HG02763 (cell line): ENCODE measurements at regions not wholly inside any gene's neighbourhood (a gene's known extent, or its start where the extent isn't known, plus 50 kb on each side); places are given as distances from the start of the nearest gene placed in this dataset.
"Not testable (repeated sequence)": the region's sequence is repeated elsewhere in the genome, so short reads cannot be mapped to it uniquely, and the experiment has no call there.

Experiments used
- ATAC-seq: cut with Tn5 transposase; IDR thresholded peaks from one replicate; pipeline ENCODE4 v1.9.1; 2021; ENCODE audit warnings: mild to moderate bottlenecking, moderate library complexity; ENCODE audit not compliant: unreplicated experiment

DNA sequence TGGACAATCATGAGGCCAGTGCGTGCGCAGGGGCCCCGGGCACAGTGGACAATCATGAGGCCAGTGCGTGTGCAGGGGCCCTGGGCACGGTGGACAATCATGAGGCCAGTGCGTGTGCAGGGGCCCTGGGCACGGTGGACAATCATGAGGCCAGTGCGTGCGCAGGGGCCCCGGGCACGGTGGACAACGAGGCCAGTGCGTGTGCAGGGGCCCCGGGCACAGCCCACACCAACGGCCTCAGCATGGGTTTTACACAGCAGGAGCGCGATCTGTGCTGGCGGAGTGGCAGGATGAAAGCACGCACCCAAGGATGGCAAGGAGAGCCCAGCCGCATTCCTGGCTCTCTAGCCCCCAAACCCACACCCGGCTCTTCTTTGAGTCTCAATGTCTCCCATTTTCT, 78.8 kb downstream of the RFLNA start:
- ATAC-seq: not testable (repeated sequence)

DNA sequence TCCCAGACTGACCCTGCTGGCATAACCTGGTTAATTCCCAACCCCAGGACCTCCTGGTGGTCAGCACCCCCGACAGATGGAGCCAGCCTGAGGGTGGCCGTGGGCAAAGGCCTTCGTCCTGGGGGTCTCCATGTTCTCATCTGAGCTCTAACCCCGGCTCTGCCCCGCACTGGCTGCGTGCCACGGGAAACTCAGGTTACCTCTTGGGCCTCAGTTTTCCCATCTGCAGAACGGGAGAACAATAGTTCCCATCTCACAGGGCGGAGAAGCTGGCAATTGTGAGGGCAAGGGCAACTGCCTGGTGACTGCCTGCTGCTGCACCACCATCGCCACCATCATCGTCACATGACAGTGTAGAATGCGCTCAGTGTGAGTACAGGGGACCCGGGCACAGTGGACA, 77.9 kb downstream of the RFLNA start:
- ATAC-seq: no peak

DNA sequence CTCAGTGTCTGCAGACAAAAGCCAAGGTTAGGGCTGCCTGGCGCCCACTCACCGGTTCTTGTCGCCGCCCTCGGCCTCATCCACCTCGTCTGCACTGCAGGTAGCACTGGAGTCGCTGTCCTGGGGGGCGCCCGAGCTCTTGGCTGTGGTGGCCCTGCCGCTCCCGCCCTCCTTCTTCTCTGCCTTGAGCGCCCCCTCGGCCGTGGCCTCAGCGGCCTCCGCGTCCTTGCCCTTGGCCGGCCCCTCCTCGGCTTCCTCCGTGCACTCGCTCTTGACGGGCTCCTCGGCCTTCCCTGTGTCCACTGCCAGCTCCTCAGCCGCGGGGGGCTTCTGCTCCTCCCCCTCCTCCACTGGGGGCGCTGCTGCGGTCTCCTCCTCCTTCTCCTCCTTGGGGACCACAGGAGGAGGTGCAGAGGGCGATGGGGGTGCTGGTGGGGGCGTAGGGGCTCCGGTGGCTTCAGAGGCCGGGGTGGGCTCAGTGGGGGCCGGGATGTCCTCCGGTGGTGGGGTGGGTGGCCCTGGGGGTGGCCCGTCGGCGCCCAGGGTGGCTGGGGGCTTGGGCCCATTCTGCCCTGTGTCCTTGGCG, 77.2 kb downstream of the RFLNA start:
- no peak for ATAC-seq

DNA sequence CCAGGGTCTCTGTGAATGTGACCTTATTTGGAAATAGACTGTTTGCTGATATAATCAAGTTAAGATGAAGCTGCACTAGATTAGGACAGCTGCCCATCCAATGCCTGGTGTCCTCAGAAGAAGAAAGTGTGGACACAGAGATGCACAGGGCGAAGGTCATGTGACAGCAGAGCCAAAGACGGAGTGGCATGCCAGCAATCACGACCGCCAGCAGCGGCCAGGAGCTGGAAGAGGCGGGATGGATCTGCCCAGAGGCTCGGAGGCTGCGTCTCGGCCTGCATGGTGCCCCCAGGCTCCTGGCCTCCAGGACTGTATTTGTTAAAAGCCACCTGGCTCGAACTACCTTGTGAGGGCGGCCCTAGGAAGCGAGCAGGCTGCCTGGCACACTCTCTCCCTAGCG, 76.5 kb downstream of the RFLNA start:
- ATAC-seq: no peak

DNA sequence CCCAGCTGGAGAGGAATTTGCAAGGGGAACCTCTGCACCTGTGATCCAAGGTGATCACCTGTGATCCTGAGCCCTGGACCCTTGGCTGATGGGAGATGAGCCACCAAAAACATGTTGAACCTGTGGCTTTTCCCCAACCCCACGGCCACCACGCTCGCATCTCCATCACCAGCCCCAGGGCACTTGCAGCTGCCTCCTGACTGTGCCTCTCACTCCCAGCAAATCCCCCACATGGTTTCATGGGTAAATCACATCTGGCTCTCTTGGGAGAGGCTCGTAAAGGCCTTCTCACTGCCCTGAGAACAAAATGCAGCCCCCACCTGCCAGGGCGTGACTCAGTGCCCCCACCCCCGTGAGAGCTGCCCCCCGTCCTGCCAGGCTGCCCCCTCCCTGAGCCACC, 76.0 kb downstream of the RFLNA start:
- ATAC-seq: no peak

DNA sequence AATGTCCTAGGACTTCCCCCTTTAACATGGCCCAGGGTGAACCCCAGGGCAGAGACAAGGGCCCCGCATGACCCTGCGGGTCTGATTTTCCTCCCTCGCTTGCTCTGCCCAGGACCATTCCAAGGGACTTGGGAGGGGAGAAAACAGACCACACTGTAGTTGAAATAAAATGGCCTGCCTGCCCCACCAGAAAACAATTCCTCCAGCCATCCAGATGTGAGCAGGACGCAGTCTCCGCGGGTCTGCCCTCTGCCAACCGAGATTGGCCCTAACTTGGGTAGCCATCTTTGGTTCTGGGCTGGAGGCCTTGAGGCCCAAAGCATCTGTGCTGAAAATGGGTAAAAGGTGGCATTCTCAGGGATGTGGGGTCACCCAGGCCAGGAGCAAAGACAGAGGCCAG, 75.5 kb downstream of the RFLNA start:
- ATAC-seq: no peak

DNA sequence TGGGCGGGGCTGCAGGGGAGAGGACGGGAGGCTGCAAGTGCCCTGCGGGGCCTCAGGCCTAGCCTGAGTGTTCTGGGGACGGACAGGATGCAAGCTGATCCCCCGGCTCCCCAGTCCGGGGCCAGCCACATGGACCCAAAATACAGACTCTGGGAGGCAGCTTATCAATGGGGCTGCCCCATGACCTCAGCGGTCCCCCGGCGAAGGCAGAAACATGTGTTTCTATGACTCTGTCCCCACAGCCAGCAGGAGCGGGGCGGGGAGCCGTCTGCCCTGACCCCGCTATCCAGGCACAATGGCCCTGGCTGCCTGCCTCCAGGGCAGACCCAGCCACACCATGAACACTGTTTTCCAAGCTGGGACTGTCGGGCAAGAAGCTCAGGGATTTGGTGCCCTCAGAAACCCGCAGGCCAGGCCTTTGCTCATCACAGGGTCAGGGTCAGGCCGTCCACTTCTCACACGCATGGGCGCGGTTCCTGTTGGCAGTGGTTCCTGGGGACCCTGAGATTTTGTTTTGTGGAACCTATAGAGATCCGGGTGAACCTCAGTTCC, 75.0 kb downstream of the RFLNA start:
- no peak for ATAC-seq

DNA sequence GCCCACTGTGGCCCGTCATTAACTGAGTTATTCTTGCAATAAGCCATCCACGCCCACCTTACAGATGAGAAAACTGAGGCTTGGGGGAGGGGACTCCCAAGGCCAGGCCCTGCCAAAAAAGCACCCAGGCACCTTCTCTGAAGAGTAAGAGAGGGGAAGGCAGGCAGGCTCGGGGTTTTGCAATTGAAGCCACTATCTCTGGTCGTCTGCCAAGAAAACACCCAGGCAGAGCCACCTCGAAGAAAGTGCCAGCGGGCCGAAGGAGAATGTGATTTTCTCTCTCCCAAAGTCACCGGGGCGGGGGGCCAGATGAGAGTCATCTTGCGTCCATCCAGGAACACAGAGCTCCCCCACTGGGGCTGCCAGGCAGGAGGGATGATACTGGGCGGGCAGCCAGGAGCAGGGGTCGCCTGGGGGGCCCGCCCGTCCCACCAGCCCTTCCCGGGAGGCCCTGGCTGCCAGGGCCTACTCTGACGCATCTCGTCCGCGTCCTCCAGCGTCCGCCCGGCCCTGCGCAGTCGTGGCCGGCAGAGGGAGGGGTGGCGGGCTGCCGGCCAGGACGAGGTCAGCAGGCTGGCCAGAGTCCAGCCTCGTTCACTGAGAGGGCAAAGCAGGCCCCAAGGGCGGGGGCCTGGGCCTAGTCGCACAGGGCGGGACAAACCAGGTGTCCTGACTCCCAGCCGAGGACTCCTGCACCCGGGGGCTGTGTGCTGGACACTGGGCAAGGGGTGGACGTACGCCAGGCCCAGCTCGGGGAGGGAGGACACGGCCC, 74.3 kb downstream of the RFLNA start:
- no peak for ATAC-seq

DNA sequence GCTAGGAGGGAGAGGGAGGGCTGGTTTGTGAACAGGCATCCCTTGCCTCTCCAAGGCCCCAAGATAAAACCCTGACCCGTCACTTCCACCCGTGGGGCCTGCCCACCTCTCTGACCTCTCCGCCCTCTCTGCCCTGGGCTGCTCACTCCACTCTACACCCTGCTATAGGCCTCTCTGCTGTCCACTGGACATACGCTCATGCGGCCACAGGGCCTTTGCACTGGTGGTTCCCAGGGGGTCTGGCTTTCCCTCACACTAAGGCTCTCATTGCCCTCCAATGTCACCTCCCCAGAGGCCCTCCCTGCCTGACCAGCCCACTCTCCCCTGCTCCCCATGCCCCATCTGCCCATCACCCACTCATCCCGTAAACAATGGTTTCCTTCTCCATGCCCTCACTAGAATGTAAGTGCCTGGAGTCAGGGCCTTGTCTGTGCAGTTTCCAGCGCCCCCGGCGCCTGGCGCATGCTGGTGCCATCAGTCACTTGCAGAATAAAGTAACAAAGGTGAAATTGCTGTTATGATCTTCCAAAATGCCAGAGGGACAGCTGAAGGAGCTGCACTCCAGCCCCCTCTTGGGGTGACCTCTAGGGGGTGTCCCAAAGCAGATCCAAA, 73.6 kb downstream of the RFLNA start:
- no peak for ATAC-seq

DNA sequence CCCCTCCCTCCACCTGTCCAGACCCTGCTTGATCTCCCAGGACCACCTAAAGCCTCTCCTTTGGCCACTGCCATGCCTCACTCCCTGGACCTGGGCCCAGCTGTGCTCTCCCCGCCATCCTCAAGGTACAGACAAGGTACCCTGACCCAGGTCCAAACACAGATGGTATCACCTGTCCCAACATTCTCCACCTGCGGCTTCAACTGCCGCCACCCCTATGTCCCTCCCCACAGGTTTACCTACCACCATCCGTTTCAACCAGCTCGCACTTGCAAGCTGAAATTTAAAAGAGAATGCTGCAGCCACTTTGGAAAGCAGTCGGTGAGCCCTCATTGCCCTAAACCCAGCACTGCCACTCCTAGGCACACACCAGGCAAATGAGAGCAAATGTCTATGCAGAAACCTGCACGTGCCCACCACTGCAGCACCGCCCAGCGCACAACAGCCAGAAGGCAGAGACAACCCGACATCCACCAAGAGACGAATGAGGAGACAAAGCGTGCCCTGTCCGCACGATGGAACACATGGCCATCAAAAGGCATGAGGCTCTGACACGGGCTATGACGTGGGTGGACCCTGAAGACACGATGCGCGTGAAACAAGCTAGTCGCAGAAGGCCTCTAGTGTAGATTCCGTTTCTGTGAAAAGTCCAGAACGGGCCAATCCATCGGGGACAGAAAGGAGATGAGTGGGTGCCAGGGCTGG, 71.0 kb downstream of the RFLNA start:
- no peak for ATAC-seq
